Epithelial cell of prostate (primary cell): ENCODE measurements at regions not wholly inside any gene's neighbourhood (a gene's known extent, or its start where the extent isn't known, plus 50 kb on each side); places are given as distances from the start of the nearest gene placed in this dataset.
A peak's percentile ranks its signal among the peaks of the same experiment; 100 is the strongest.
"Not testable (repeated sequence)": the region's sequence is repeated elsewhere in the genome, so short reads cannot be mapped to it uniquely, and the experiment has no call there.

Experiments used
- DNase-seq: peaks from one replicate; pipeline ENCODE4 v3.0.0-alpha.2; 2011; ENCODE audit warnings: low read depth, low spot score
- H3K27ac ChIP-seq: fragments of 450-650 bp; 2 replicates; pipeline ENCODE4 v1.5.1; 2017; ENCODE audit warnings: mild to moderate bottlenecking

GRCh38 chr6:99668036-99668705, 61.5 kb downstream of the PRDM13 start:
- no peak overlapping the region for H3K27ac ChIP-seq
- DNase-seq: no peak

GRCh38 chr6:99689916-99690685, 83.5 kb downstream of the PRDM13 start:
- no peak for DNase-seq
- no peak overlapping the region for H3K27ac ChIP-seq

- not testable (repeated sequence) for DNase-seq, H3K27ac ChIP-seq
Observed at GRCh38 chr6:99702287-99702686, 95.7 kb downstream of the PRDM13 start.

- H3K27ac ChIP-seq: no peak overlapping the region
- DNase-seq: no peak
Observed at GRCh38 chr6:99709062-99709461, 102.4 kb downstream of the PRDM13 start.

GRCh38 chr6:99711302-99711701, 104.7 kb downstream of the PRDM13 start:
- DNase-seq: no peak
- H3K27ac ChIP-seq: no peak overlapping the region

GRCh38 chr6:99711925-99712324, 105.3 kb downstream of the PRDM13 start:
- H3K27ac ChIP-seq: no peak overlapping the region
- DNase-seq: no peak

GRCh38 chr6:99712519-99712918, 105.9 kb downstream of the PRDM13 start:
- no peak overlapping the region for H3K27ac ChIP-seq
- DNase-seq: no peak

- H3K27ac ChIP-seq, DNase-seq: not testable (repeated sequence)
Observed at GRCh38 chr6:99722043-99722442, 115.4 kb downstream of the PRDM13 start.

GRCh38 chr6:99730237-99730636, 123.6 kb downstream of the PRDM13 start:
- not testable (repeated sequence) for H3K27ac ChIP-seq, DNase-seq

GRCh38 chr6:99736302-99736701, 129.7 kb downstream of the PRDM13 start:
- no peak for DNase-seq
- H3K27ac ChIP-seq: no peak overlapping the region

GRCh38 chr6:99739526-99739925, 132.9 kb downstream of the PRDM13 start:
- no peak overlapping the region for H3K27ac ChIP-seq
- no peak for DNase-seq

- DNase-seq: no peak
Observed at GRCh38 chr6:99741092-99741491, 134.5 kb downstream of the PRDM13 start.

GRCh38 chr6:99743647-99744046, 137.0 kb downstream of the PRDM13 start:
- no peak overlapping the region for H3K27ac ChIP-seq
- no peak for DNase-seq

More at GRCh38 chr6:99741092-99741491, 134.5 kb downstream of the PRDM13 start:
- no peak overlapping the region for H3K27ac ChIP-seq

GRCh38 chr6:99745651-99746050, 139.0 kb downstream of the PRDM13 start:
- no peak overlapping the region for H3K27ac ChIP-seq
- no peak for DNase-seq

- H3K27ac ChIP-seq: no peak overlapping the region
- DNase-seq: peak; percentile 22
Observed at GRCh38 chr6:99746261-99746895, 139.7 kb downstream of the PRDM13 start.

- DNase-seq: no peak
- no peak overlapping the region for H3K27ac ChIP-seq
Observed at GRCh38 chr6:99761711-99762110, 155.1 kb downstream of the PRDM13 start.

- DNase-seq: no peak
Observed at GRCh38 chr6:99768166-99768565, 161.5 kb downstream of the PRDM13 start.

GRCh38 chr6:99779631-99780555, 173.3 kb downstream of the PRDM13 start:
- no peak for DNase-seq
- H3K27ac ChIP-seq: no peak overlapping the region

More at GRCh38 chr6:99768166-99768565, 161.5 kb downstream of the PRDM13 start:
- H3K27ac ChIP-seq: no peak overlapping the region

- H3K27ac ChIP-seq: no peak overlapping the region
- no peak for DNase-seq
Observed at GRCh38 chr6:99780556-99780885, 173.9 kb downstream of the PRDM13 start.

- no peak for DNase-seq
- H3K27ac ChIP-seq: no peak overlapping the region
Observed at GRCh38 chr6:99789767-99790166, 183.1 kb downstream of the PRDM13 start.
